Hematopoietic multipotent progenitor cell treated with erythropoietin and hydrocortisone succinate and interleukin-3 and kit ligand, for 8 days (in vitro differentiated cells): ENCODE measurements at regions not wholly inside any gene's neighbourhood (a gene's known extent, or its start where the extent isn't known, plus 50 kb on each side); places are given as distances from the start of the nearest gene placed in this dataset.
"Not testable (repeated sequence)": the region's sequence is repeated elsewhere in the genome, so short reads cannot be mapped to it uniquely, and the experiment has no call there.

ENCODE experiments used
- DNase-seq: peaks from one replicate; pipeline ENCODE4 v3.0.0-alpha.2; 2015

GRCh38 chr1:224061436-224061835 lies 52.5 kb upstream of the FBXO28 start:
- peak; percentile 91 for DNase-seq

- DNase-seq = peak; percentile 84
Observed at GRCh38 chr1:224059897-224060427, 53.9 kb upstream of the FBXO28 start.

GRCh38 chr1:224058303-224058702 lies 55.6 kb upstream of the FBXO28 start:
- no peak for DNase-seq

GRCh38 chr1:224057461-224058199 lies 56.3 kb upstream of the FBXO28 start:
- DNase-seq = no peak

- no peak for DNase-seq
Observed at GRCh38 chr1:224054611-224055010, 59.3 kb upstream of the FBXO28 start.

- no peak for DNase-seq
Observed at GRCh38 chr1:224054012-224054411, 59.9 kb upstream of the FBXO28 start.

DNA sequence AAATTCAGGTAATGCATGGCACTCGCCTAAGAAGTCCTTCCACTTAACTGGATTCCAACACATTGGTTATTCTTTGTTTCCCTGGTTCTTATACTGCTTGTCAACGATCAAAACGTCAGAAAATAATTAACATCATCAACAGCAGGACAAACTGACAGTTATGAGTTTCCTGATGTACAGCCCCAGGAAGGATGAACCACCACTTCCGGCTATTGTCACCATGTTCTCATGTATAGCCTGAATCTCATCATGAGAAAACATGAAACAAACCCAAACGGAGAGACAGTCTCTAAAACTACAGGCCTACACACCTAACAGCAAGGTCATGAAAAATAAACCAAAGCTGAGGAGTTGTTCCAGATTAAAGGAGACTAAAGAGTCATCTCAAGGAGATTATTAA lies 60.5 kb upstream of the FBXO28 start:
- DNase-seq = no peak

- no peak for DNase-seq
Observed at GRCh38 chr1:224052772-224053171, 61.1 kb upstream of the FBXO28 start.

DNA sequence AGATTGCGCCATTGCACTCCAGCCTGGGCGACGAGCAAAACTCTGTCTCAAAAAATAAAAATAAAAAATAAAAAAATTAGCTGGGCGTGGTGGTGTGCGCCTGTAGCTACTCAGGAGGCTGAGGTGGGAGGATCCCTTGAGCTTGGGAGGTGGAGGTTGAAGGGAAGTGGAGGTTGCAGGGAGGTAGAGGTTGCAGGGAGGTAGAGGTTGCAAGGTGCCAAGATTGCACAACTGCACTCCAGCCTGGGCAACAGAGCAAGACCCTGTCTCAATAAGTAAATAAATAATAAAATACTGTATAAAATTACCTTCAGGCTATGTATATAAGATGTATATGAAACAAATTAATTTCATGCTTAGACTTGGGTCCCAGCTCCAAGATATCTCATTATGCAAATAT lies 62.1 kb upstream of the FBXO28 start:
- DNase-seq = not testable (repeated sequence)

- no peak for DNase-seq
Observed at GRCh38 chr1:224051086-224051406, 62.9 kb upstream of the FBXO28 start.

DNA sequence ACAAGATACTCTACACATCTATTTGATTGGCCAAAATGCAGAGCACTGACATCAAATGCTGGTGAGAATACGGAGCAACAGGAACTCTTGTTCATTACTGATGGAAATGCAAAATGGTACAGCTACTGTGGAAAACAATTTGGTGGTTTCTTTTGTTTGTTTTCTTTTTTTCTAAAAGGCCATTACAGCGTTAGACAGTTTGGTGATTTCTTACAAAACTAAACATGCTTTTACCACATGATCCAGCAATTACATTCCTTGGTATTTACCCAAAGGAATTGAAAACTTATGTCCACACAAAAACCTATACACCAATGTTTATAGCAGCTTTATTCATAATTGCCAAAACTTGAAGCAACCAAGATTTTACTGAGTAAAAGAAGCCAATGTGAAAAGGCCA lies 66.4 kb upstream of the FBXO28 start:
- no peak for DNase-seq

- DNase-seq = no peak
Observed at GRCh38 chr1:224045556-224045955, 68.4 kb upstream of the FBXO28 start.

DNA sequence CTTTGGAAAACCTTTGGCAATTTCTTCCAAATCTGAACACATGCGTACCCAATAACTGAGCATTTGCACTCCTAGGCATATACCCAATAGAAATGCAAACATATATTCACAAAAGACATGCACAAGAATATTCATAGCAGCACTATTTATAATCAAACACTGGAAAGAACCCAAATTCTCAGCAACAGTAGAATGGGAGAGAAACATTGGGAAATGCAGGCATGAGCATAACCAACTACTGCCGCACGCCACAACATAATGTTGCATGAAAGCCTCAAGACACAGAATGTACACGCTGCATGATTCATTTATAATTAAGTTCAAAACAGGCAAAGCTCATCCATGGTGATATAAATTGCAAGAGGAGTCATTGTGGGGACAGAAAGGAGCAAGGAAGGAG lies 69.5 kb upstream of the FBXO28 start:
- no peak for DNase-seq

DNA sequence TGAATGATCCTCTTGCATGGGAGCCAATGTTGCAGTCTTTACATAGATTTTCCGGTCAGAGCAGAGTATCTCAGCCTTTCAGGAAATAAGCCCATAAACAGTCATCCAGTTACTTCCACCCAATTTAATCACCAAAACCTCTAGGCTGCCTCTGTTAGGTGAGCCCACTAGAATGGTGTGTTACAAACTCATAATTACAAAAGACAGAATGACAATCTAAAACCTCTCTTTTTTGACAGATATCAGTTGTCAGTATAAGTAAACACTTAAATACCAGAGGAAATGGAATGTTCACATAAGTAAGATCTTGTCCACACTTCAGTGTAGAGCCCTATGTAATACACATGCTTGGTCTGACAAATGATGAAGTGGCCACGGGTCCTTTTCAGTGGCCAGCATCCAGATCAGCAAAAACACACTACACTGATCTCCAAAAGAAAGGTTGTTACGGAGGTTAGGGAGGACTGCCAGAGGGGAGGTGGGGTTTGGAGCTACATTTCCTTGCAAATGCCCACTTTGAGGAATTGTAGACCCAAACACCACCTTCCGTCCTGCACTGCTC lies 71.3 kb upstream of the FBXO28 start:
- DNase-seq = no peak

DNA sequence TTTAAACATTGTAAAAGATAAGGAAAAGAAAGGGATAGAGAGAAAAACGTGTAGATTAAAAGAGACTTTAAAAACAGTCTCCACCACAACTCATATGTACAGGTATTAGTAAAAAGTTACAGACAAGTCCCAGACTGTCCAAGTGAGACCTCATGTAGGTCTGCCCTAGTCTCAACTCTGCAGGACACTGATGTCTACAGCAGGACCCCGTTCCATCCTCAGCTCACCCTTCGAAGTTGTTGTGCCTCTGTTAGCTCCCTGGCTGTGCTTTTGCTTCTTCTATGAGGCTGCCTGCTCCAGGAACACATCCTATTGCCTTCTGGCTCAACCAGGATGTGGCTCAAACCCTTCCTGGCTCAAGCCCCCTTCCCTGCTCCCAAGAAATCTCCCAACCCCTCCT lies 72.9 kb upstream of the FBXO28 start:
- no peak for DNase-seq

GRCh38 chr1:224040423-224040822 lies 73.5 kb upstream of the FBXO28 start:
- not testable (repeated sequence) for DNase-seq

- not testable (repeated sequence) for DNase-seq
Observed at GRCh38 chr1:224040006-224040405, 73.9 kb upstream of the FBXO28 start.

DNA sequence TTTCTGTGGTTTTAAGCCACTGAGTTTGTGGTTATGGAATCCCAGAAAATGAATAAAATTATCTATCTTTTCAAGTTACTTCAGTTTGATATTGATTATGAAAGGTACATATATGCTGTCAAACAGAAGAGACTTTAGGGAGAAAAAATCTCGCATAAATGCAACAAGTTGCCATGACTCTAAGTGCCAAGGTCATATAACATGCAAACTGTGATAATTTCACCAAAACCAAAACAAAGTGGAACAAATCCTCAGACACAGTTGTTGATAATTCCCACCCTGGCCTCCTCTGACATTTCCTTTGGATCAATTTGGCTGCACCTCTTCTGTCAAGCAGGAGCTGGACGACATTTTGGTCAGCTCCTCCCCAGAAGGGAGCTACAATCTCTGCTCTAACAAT lies 75.1 kb upstream of the FBXO28 start:
- not testable (repeated sequence) for DNase-seq

- peak; percentile 30 for DNase-seq
Observed at GRCh38 chr1:224037362-224037761, 76.5 kb upstream of the FBXO28 start.

- not testable (repeated sequence) for DNase-seq
Observed at GRCh38 chr1:224032608-224033276, 81.2 kb upstream of the FBXO28 start.

- not testable (repeated sequence) for DNase-seq
Observed at GRCh38 chr1:224031986-224032385, 81.9 kb upstream of the FBXO28 start.

GRCh38 chr1:224030257-224030656 lies 83.7 kb upstream of the FBXO28 start:
- DNase-seq = not testable (repeated sequence)

DNA sequence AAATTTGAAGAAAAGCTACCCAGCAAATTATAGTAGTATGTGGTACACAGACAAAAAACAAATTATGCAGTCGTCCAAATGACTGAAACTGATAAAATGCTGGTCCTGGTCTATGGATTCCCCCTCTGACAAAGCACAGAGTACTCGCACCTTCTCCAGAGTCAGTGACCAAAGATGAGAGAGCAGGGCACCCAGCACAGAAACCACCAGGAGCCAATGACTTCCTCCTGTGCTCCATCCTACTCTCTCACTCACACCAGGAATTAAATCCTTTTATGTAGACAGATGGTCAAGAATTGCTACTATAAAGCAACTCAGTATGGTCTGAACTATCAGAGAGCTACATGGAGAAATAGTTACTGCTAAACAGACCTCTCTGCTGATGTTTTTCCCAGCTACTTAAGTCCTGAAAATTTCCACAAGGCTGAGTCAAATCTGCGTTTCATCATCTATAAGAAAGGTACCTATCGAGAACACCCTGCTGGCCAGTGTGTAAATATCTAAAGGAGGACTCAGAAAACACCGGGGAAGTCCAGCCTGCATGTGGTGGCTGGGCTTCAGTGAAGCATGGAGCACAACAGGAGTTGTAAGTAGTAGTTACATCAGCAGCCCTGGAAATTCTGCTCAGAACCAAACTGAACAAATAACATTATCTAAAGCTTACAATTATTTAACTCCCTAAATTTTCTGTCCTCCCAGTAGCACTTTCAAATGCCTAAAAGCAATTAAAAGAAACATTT lies 84.5 kb upstream of the FBXO28 start:
- DNase-seq = not testable (repeated sequence)
